ENCODE measurements at regions not wholly inside any gene's neighbourhood (a gene's known extent, or its start where the extent isn't known, plus 50 kb on each side); places are given as distances from the start of the nearest gene placed in this dataset.

GRCh38 chr4:62917649-62918048 is 1491.6 kb downstream of the TECRL start:
- no peak overlapping the region for H3K27ac ChIP-seq
- no peak for TF ChIP-seq CTCF (conservative IDR thresholded peaks at IDR 0.05)
- no peak for TF ChIP-seq ZFX (IDR thresholded peaks at IDR 0.05)

- no peak overlapping the region for H3K27ac ChIP-seq
- TF ChIP-seq CTCF (conservative IDR thresholded peaks at IDR 0.05) (no peak), ZFX (IDR thresholded peaks at IDR 0.05) (no peak)
Observed at GRCh38 chr4:62914758-62915157, 1494.5 kb downstream of the TECRL start.

GRCh38 chr4:62913065-62913464 is 1496.2 kb downstream of the TECRL start:
- no peak for TF ChIP-seq CTCF (conservative IDR thresholded peaks at IDR 0.05)
- TF ChIP-seq ZFX (IDR thresholded peaks at IDR 0.05) = no peak

GRCh38 chr4:62912531-62912930 is 1496.7 kb downstream of the TECRL start:
- no peak overlapping the region for H3K27ac ChIP-seq
- TF ChIP-seq ZFX (IDR thresholded peaks at IDR 0.05) (no peak), CTCF (conservative IDR thresholded peaks at IDR 0.05) (no peak)

More at GRCh38 chr4:62913065-62913464, 1496.2 kb downstream of the TECRL start:
- no peak overlapping the region for H3K27ac ChIP-seq

- TF ChIP-seq CTCF (conservative IDR thresholded peaks at IDR 0.05) (no peak), ZFX (IDR thresholded peaks at IDR 0.05) (no peak)
- H3K27ac ChIP-seq = no peak overlapping the region
Observed at GRCh38 chr4:62909238-62909637, 1500.0 kb downstream of the TECRL start.

- TF ChIP-seq ZFX (IDR thresholded peaks at IDR 0.05) = no peak
- no peak; the same call in none of the 2 replicates for TF ChIP-seq CTCF (conservative IDR thresholded peaks at IDR 0.05)
- H3K27ac ChIP-seq = no peak overlapping the region
Observed at GRCh38 chr4:62901101-62901500, 1508.1 kb downstream of the TECRL start.

- TF ChIP-seq ZFX (IDR thresholded peaks at IDR 0.05) = no peak
- no peak for TF ChIP-seq CTCF (conservative IDR thresholded peaks at IDR 0.05)
- H3K27ac ChIP-seq = no peak overlapping the region
Observed at GRCh38 chr4:62899646-62900364, 1509.4 kb downstream of the TECRL start.

Data from C4-2B (cell line).